Effector memory CD4-positive, alpha-beta T cell (primary cell): ENCODE measurements at regions not wholly inside any gene's neighbourhood (a gene's known extent, or its start where the extent isn't known, plus 50 kb on each side); places are given as distances from the start of the nearest gene placed in this dataset.

Experiments
- DNase-seq, 3 donors: peaks; one replicate each; pipeline ENCODE4 v3.0.0-alpha.2; 2020
- H3K27ac ChIP-seq: 2 replicates; pipeline ENCODE4 v1.7.0; 2013; ENCODE audit warnings: mild to moderate bottlenecking, low read length, moderate library complexity; ENCODE audit not compliant: insufficient read depth, poor library complexity, severe bottlenecking
- H3K27me3 ChIP-seq: replicated peaks from 2 replicates; pipeline ENCODE4 v1.7.0; 2013; ENCODE audit warnings: mild to moderate bottlenecking, low read length; ENCODE audit not compliant: insufficient read depth, control insufficient read depth, poor library complexity, severe bottlenecking
- H3K36me3 ChIP-seq: 2 replicates; pipeline ENCODE4 v1.7.0; 2013; ENCODE audit warnings: mild to moderate bottlenecking, low read length, moderate library complexity; ENCODE audit not compliant: control insufficient read depth, insufficient read depth
- H3K4me1 ChIP-seq: 2 replicates; pipeline ENCODE4 v1.7.0; 2013; ENCODE audit warnings: low read length, mild to moderate bottlenecking; ENCODE audit not compliant: control insufficient read depth, insufficient read depth, poor library complexity, severe bottlenecking
- H3K4me3 ChIP-seq: 2 replicates; pipeline ENCODE4 v1.7.0; 2013; ENCODE audit warnings: low read length, low read depth, mild to moderate bottlenecking; ENCODE audit not compliant: insufficient read depth, poor library complexity, severe bottlenecking
- H3K9me3 ChIP-seq: 2 replicates; pipeline ENCODE4 v1.7.0; 2013; ENCODE audit warnings: mild to moderate bottlenecking, low read length, moderate library complexity; ENCODE audit not compliant: control insufficient read depth

GRCh38 chr1:187773168-187773567 lies 944.4 kb downstream of the PLA2G4A start:
- Histone ChIP-seq H3K4me1 (no peaks in the 10 kb centered on the region), H3K9me3 (no peaks in the 10 kb centered on the region), H3K4me3 (no peak overlapping the region), H3K27me3 (no peaks in the 10 kb centered on the region), H3K27ac (no peak overlapping the region), H3K36me3 (no peaks in the 10 kb centered on the region)
- DNase-seq = no peak

- DNase-seq = no peak
- no peaks in the 10 kb centered on the region for H3K36me3 ChIP-seq
- H3K27me3 ChIP-seq = no peaks in the 10 kb centered on the region
- H3K4me1 ChIP-seq = no peaks in the 10 kb centered on the region
- H3K9me3 ChIP-seq = no peaks in the 10 kb centered on the region
- no peak overlapping the region for H3K4me3 ChIP-seq
- H3K27ac ChIP-seq = no peak overlapping the region
These were observed 959.0 kb downstream of the PLA2G4A start for GRCh38 chr1:187787736-187788135.

- Histone ChIP-seq H3K4me3 (no peak overlapping the region), H3K27ac (no peak overlapping the region), H3K4me1 (no peaks in the 10 kb centered on the region), H3K36me3 (no peaks in the 10 kb centered on the region), H3K9me3 (no peaks in the 10 kb centered on the region), H3K27me3 (no peaks in the 10 kb centered on the region)
- DNase-seq = no peak
These were observed 960.0 kb downstream of the PLA2G4A start for GRCh38 chr1:187788718-187789117.

GRCh38 chr1:187790724-187791123 lies 962.0 kb downstream of the PLA2G4A start:
- Histone ChIP-seq H3K4me1 (no peaks in the 10 kb centered on the region), H3K9me3 (no peaks in the 10 kb centered on the region), H3K36me3 (no peaks in the 10 kb centered on the region), H3K4me3 (no peak overlapping the region), H3K27me3 (no peaks in the 10 kb centered on the region), H3K27ac (no peak overlapping the region)
- no peak for DNase-seq

- H3K9me3 ChIP-seq = no peaks in the 10 kb centered on the region
These were observed 965.8 kb downstream of the PLA2G4A start for GRCh38 chr1:187794561-187794960.

GRCh38 chr1:187809549-187809948 lies 980.8 kb downstream of the PLA2G4A start:
- H3K4me3 ChIP-seq = no peak overlapping the region
- no peak overlapping the region for H3K27ac ChIP-seq
- no peaks in the 10 kb centered on the region for H3K9me3 ChIP-seq
- no peaks in the 10 kb centered on the region for H3K4me1 ChIP-seq
- H3K27me3 ChIP-seq = no peaks in the 10 kb centered on the region
- H3K36me3 ChIP-seq = no peaks in the 10 kb centered on the region
- no peak for DNase-seq

More at GRCh38 chr1:187794561-187794960, 965.8 kb downstream of the PLA2G4A start:
- no peaks in the 10 kb centered on the region for H3K4me1 ChIP-seq
- DNase-seq = no peak
- no peaks in the 10 kb centered on the region for H3K27me3 ChIP-seq
- no peaks in the 10 kb centered on the region for H3K36me3 ChIP-seq
- H3K27ac ChIP-seq = no peak overlapping the region
- no peak overlapping the region for H3K4me3 ChIP-seq

- Histone ChIP-seq H3K4me3 (no peak overlapping the region), H3K4me1 (no peaks in the 10 kb centered on the region), H3K27me3 (no peaks in the 10 kb centered on the region), H3K27ac (no peak overlapping the region), H3K36me3 (no peaks in the 10 kb centered on the region), H3K9me3 (no peaks in the 10 kb centered on the region)
- DNase-seq = no peak
These were observed 987.9 kb downstream of the PLA2G4A start for GRCh38 chr1:187816646-187817045.

- Histone ChIP-seq H3K9me3 (no peaks in the 10 kb centered on the region), H3K4me1 (no peaks in the 10 kb centered on the region), H3K27ac (no peak overlapping the region), H3K36me3 (no peaks in the 10 kb centered on the region), H3K4me3 (no peak overlapping the region), H3K27me3 (no peaks in the 10 kb centered on the region)
- no peak for DNase-seq
These were observed 989.0 kb downstream of the PLA2G4A start for GRCh38 chr1:187817782-187818181.

- Histone ChIP-seq H3K27me3 (no peaks in the 10 kb centered on the region), H3K9me3 (no peaks in the 10 kb centered on the region), H3K4me3 (no peak overlapping the region), H3K36me3 (no peaks in the 10 kb centered on the region), H3K27ac (no peak overlapping the region), H3K4me1 (no peaks in the 10 kb centered on the region)
- DNase-seq = no peak
These were observed 990.3 kb downstream of the PLA2G4A start for GRCh38 chr1:187819086-187819485.

GRCh38 chr1:187836557-187836956 lies 1007.8 kb downstream of the PLA2G4A start:
- no peak overlapping the region for H3K27ac ChIP-seq
- H3K4me1 ChIP-seq = no peaks in the 10 kb centered on the region
- H3K36me3 ChIP-seq = no peaks in the 10 kb centered on the region
- DNase-seq = no peak
- no peak overlapping the region for H3K4me3 ChIP-seq
- no peaks in the 10 kb centered on the region for H3K27me3 ChIP-seq
- no peaks in the 10 kb centered on the region for H3K9me3 ChIP-seq

GRCh38 chr1:187837787-187838186 lies 1009.0 kb downstream of the PLA2G4A start:
- Histone ChIP-seq H3K9me3 (no peaks in the 10 kb centered on the region), H3K4me3 (no peak overlapping the region), H3K36me3 (no peaks in the 10 kb centered on the region), H3K4me1 (no peaks in the 10 kb centered on the region), H3K27ac (no peak overlapping the region), H3K27me3 (no peaks in the 10 kb centered on the region)
- no peak for DNase-seq
